MM.1S (cell line): ENCODE measurements at regions not wholly inside any gene's neighbourhood (a gene's known extent, or its start where the extent isn't known, plus 50 kb on each side); places are given as distances from the start of the nearest gene placed in this dataset.

Experiments used
- DNase-seq: peaks from one replicate; pipeline ENCODE4 v3.0.0-alpha.2; 2015
- H2AFZ ChIP-seq: fragments of 300-600 bp; sonication (generic); 2 replicates; pipeline ENCODE4 v1.6.0; 2016; ENCODE audit warnings: antibody characterized with exemption, low read length
- H3F3A ChIP-seq: fragments of 300-600 bp; sonication (generic); 2 replicates; pipeline ENCODE4 v1.6.1; 2016; ENCODE audit warnings: mild to moderate bottlenecking, antibody characterized with exemption, low read length, moderate library complexity, mixed read lengths; ENCODE audit not compliant: insufficient read depth
- H3K27ac ChIP-seq: fragments of 300-600 bp; sonication (generic); 2 replicates; pipeline ENCODE4 v1.5.1; 2016; ENCODE audit warnings: mild to moderate bottlenecking, low read length
- H3K27me3 ChIP-seq: fragments of 300-600 bp; sonication (generic); replicated peaks from 2 replicates; pipeline ENCODE4 v1.6.0; 2016; ENCODE audit warnings: low read length; ENCODE audit not compliant: insufficient read depth
- H3K36me3 ChIP-seq: fragments of 300-600 bp; sonication (generic); replicated peaks from 2 replicates; pipeline ENCODE4 v1.6.1; 2016; ENCODE audit warnings: mild to moderate bottlenecking, low read length, mixed read lengths; ENCODE audit not compliant: insufficient read depth
- H3K4me1 ChIP-seq: fragments of 300-600 bp; sonication (generic); 2 replicates; pipeline ENCODE4 v1.6.1; 2016; ENCODE audit warnings: low read length, mixed read lengths
- H3K4me2 ChIP-seq: fragments of 300-600 bp; sonication (generic); 2 replicates; pipeline ENCODE4 v1.6.0; 2016; ENCODE audit warnings: low read depth, low read length
- H3K4me3 ChIP-seq: fragments of 300-600 bp; sonication (generic); 2 replicates; pipeline ENCODE4 v1.5.1; 2016; ENCODE audit warnings: low read length, mixed read lengths
- H3K79me2 ChIP-seq: fragments of 300-600 bp; sonication (generic); 2 replicates; pipeline ENCODE4 v1.6.1; 2016; ENCODE audit warnings: mixed run types, low read length, mixed read lengths
- H3K9ac ChIP-seq: fragments of 300-600 bp; sonication (generic); 2 replicates; pipeline ENCODE4 v1.6.1; 2016; ENCODE audit warnings: low read length, mixed read lengths
- H3K9me2 ChIP-seq: fragments of 300-600 bp; sonication (generic); replicated peaks from 2 replicates; pipeline ENCODE4 v1.6.1; 2016; ENCODE audit warnings: mild to moderate bottlenecking, low read length, mixed read lengths; ENCODE audit not compliant: insufficient read depth
- H3K9me3 ChIP-seq: fragments of 300-600 bp; sonication (generic); replicated peaks from 2 replicates; pipeline ENCODE4 v1.6.1; 2016; ENCODE audit warnings: mild to moderate bottlenecking, low read length, mixed read lengths; ENCODE audit not compliant: insufficient read depth
- H4K20me1 ChIP-seq: fragments of 300-600 bp; sonication (generic); 2 replicates; pipeline ENCODE4 v1.6.1; 2016; ENCODE audit warnings: mild to moderate bottlenecking, low read length, moderate library complexity, mixed read lengths; ENCODE audit not compliant: insufficient read depth
- EZH2 ChIP-seq: fragments of 300-600 bp; sonication (generic); optimal IDR thresholded peaks from 2 replicates; pipeline ENCODE3; 2017; ENCODE audit warnings: low read depth, mild to moderate bottlenecking, antibody characterized with exemption, low read length, mixed read lengths
- EZH2phosphoT487 ChIP-seq: fragments of 300-600 bp; sonication (generic); IDR thresholded peaks from 2 replicates; pipeline ENCODE4 v1.6.1; 2018; ENCODE audit warnings: antibody characterized with exemption, low read length
- TF ChIP-seq, protein P1 (sequence below): fragments of 300-600 bp; sonication (generic); IDR thresholded peaks from 2 replicates; pipeline ENCODE4 v1.5.1; 2016; ENCODE audit warnings: antibody characterized with exemption, low read length, mixed read lengths

DNA sequence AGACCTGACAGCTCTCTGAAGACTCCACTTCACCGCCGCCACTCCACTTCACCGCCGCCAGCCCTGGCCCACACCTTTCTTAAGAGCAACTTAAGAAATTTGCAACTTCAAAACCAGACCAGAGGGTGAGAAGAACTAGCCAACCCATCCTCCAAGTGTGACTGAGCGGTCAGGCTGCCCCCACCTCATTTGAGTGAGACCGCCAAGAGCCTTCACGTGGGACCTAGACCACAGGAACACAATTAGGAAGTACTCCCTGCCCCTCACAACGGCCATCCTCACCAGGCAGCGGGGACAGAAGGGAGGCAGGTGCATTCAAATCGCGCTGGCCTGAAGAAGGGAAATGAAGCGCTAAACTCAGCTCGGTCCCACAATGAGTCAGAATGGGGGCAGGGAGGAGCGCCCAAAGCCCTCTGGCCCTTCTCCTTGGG, 156.8 kb upstream of the BCL6 start:
- TF ChIP-seq EZH2phosphoT487 = no peak
- TF ChIP-seq EZH2 = no peak
- TF ChIP-seq, protein P1, sequence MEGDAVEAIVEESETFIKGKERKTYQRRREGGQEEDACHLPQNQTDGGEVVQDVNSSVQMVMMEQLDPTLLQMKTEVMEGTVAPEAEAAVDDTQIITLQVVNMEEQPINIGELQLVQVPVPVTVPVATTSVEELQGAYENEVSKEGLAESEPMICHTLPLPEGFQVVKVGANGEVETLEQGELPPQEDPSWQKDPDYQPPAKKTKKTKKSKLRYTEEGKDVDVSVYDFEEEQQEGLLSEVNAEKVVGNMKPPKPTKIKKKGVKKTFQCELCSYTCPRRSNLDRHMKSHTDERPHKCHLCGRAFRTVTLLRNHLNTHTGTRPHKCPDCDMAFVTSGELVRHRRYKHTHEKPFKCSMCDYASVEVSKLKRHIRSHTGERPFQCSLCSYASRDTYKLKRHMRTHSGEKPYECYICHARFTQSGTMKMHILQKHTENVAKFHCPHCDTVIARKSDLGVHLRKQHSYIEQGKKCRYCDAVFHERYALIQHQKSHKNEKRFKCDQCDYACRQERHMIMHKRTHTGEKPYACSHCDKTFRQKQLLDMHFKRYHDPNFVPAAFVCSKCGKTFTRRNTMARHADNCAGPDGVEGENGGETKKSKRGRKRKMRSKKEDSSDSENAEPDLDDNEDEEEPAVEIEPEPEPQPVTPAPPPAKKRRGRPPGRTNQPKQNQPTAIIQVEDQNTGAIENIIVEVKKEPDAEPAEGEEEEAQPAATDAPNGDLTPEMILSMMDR = no peak
- Histone ChIP-seq H3K4me3 (no peak overlapping the region), H3K9ac (no peak overlapping the region), H3K4me2 (no peak overlapping the region), H3K27ac (no peak overlapping the region), H3K4me1 (no peaks in the 10 kb centered on the region), H2AFZ (no peak overlapping the region), H3K27me3 (no peaks in the 10 kb centered on the region), H3K9me2 (no peaks in the 10 kb centered on the region), H3K36me3 (no peaks in the 10 kb centered on the region), H3K79me2 (no peaks in the 10 kb centered on the region), H4K20me1 (no peaks in the 10 kb centered on the region), H3F3A (no peaks in the 10 kb centered on the region), H3K9me3 (no peaks in the 10 kb centered on the region)
- DNase-seq = no peak

DNA sequence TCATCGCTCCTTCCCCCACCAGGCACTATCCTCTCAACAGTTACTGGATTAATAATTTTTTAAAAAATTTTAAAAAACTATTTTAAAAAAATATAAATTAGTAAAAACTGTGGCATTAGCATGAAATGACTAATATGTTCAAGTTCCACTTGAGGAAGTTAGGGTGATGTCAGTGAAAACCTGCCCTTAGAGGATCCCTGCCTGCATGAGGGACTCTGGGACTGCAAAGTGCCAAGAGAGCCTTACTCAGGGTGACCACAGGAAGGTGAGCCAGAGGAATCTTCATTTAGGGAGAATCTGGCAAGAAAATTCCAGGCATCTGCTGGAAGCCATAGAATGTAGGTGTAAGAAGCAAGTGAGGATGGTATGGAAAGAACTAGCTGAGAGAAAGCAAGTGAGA, 157.7 kb upstream of the BCL6 start:
- Histone ChIP-seq H3K9me2 (no peaks in the 10 kb centered on the region), H4K20me1 (no peaks in the 10 kb centered on the region), H3K79me2 (no peaks in the 10 kb centered on the region), H3K4me1 (no peaks in the 10 kb centered on the region), H2AFZ (no peak overlapping the region), H3K4me2 (no peak overlapping the region), H3K27me3 (no peaks in the 10 kb centered on the region), H3K9me3 (no peaks in the 10 kb centered on the region), H3K27ac (no peak overlapping the region), H3K4me3 (no peak overlapping the region), H3K36me3 (no peaks in the 10 kb centered on the region), H3F3A (no peaks in the 10 kb centered on the region), H3K9ac (no peak overlapping the region)
- no peak for DNase-seq
- TF ChIP-seq EZH2phosphoT487 (no peak), EZH2 (no peak)
- TF ChIP-seq, protein P1 = no peak

DNA sequence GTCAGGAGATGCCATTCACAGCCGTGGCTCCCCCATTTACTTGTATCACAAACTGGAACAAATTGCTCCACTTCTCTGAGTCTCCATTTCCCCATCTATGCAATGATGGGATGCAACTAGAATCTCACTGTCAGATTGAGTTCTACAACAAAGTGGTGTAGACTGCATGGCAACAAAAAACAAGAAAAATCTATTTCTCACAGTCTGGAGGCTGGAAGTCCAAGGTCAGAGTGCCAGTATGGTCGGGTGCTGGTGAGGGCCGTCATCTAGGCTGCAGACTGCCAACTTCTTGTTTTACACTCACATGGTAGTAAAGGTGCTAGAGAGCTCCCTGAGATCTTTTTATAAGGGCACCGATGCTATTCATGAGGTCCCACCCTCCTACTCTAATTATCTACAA, 158.4 kb upstream of the BCL6 start:
- TF ChIP-seq, protein P1 = no peak
- TF ChIP-seq EZH2 = no peak
- TF ChIP-seq EZH2phosphoT487 = no peak
- H3K27me3 ChIP-seq = no peaks in the 10 kb centered on the region
- H3K9me3 ChIP-seq = no peaks in the 10 kb centered on the region
- no peak overlapping the region for H3K4me2 ChIP-seq
- H3K9me2 ChIP-seq = no peaks in the 10 kb centered on the region
- no peak overlapping the region for H2AFZ ChIP-seq
- no peak overlapping the region for H3K27ac ChIP-seq
- no peaks in the 10 kb centered on the region for H3K79me2 ChIP-seq
- DNase-seq = no peak
- no peaks in the 10 kb centered on the region for H4K20me1 ChIP-seq
- H3F3A ChIP-seq = no peaks in the 10 kb centered on the region
- H3K4me1 ChIP-seq = no peaks in the 10 kb centered on the region
- H3K36me3 ChIP-seq = no peaks in the 10 kb centered on the region
- H3K4me3 ChIP-seq = no peak overlapping the region
- no peak overlapping the region for H3K9ac ChIP-seq
